ENCODE measurements at regions not wholly inside any gene's neighbourhood (a gene's known extent, or its start where the extent isn't known, plus 50 kb on each side); places are given as distances from the start of the nearest gene placed in this dataset.

- H3K4me3 ChIP-seq, result no peak overlapping the region
- no peak overlapping the region for H3K27ac ChIP-seq
- intact Hi-C loops (cut with DNase I; ENCODE audit: low total_unique reads), result no loop called here
- TF ChIP-seq EP300 (IDR thresholded peaks at IDR 0.05), result no peak
- no peak for TF ChIP-seq POLR2A (IDR thresholded peaks at IDR 0.05)
- TF ChIP-seq POLR2AphosphoS5 (IDR thresholded peaks at IDR 0.05), result no peak
- no peak for TF ChIP-seq CTCF (IDR thresholded peaks at IDR 0.05)
- WGBS, 5 donors, result 81 to 93% (median 83%) methylated on average over 2 of the region's 2 CpGs
- H3K9me3 ChIP-seq, result peaks cover 0 to 5% (median under 1%) of the 10 kb centered on the region in 4 donors
- peaks cover 0 to 10% (median 0%) of the 10 kb centered on the region in 3 donors for H3K27me3 ChIP-seq
- no peaks in the 10 kb centered on the region for H3K36me3 ChIP-seq
- H3K4me1 ChIP-seq, result peaks cover 0 to 6% (median 0%) of the 10 kb centered on the region in 4 donors
- no peak for DNase-seq
Measured at GRCh38 chr9:113754739-113755138, 121.4 kb upstream of the ZNF618 start.

- Histone ChIP-seq H3K9me3 (peaks cover 0 to 12% (median 4%) of the 10 kb centered on the region in 4 donors), H3K4me3 (no peak overlapping the region), H3K4me1 (peaks cover 0 to 6% (median 0%) of the 10 kb centered on the region in 4 donors), H3K27ac (no peak overlapping the region), H3K27me3 (peaks cover 0 to 10% (median 0%) of the 10 kb centered on the region in 3 donors), H3K36me3 (no peaks in the 10 kb centered on the region)
- no peak for DNase-seq
- TF ChIP-seq EP300 (IDR thresholded peaks at IDR 0.05) (no peak), POLR2A (IDR thresholded peaks at IDR 0.05) (no peak), CTCF (IDR thresholded peaks at IDR 0.05) (no peak), POLR2AphosphoS5 (IDR thresholded peaks at IDR 0.05) (no peak)
- 24 to 49% (median 38%) methylated on average over 4 of the region's 4 CpGs for WGBS, 5 donors
- intact Hi-C loops (cut with DNase I; ENCODE audit: low total_unique reads), result no loop called here
Measured at GRCh38 chr9:113755433-113755832, 120.7 kb upstream of the ZNF618 start.

GRCh38 chr9:113756476-113757192 lies 119.5 kb upstream of the ZNF618 start:
- Histone ChIP-seq H3K4me3 (no peak overlapping the region), H3K27me3 (peaks cover 0 to 10% (median 0%) of the 10 kb centered on the region in 3 donors), H3K4me1 (peaks cover 0 to 6% (median 0%) of the 10 kb centered on the region in 4 donors), H3K36me3 (no peaks in the 10 kb centered on the region), H3K9me3 (peaks cover 0 to 12% (median 6%) of the 10 kb centered on the region in 4 donors), H3K27ac (no peak overlapping the region)
- intact Hi-C loops (cut with DNase I; ENCODE audit: low total_unique reads), result no loop called here
- WGBS, 5 donors, result 95 to 98% (median 96%) methylated on average over 3 of the region's 3 CpGs
- TF ChIP-seq POLR2AphosphoS5 (IDR thresholded peaks at IDR 0.05) (no peak), POLR2A (IDR thresholded peaks at IDR 0.05) (no peak), EP300 (IDR thresholded peaks at IDR 0.05) (no peak), CTCF (IDR thresholded peaks at IDR 0.05) (no peak)
- DNase-seq, result peak in 1 of 2 donors; percentile 28

GRCh38 chr9:113763429-113763828 lies 112.7 kb upstream of the ZNF618 start:
- H3K27ac ChIP-seq, result no peak overlapping the region
- intact Hi-C loops (cut with DNase I; ENCODE audit: low total_unique reads), result no loop called here
- no peaks in the 10 kb centered on the region for H3K27me3 ChIP-seq
- H3K4me3 ChIP-seq, result no peak overlapping the region
- no peaks in the 10 kb centered on the region for H3K36me3 ChIP-seq
- TF ChIP-seq CTCF (IDR thresholded peaks at IDR 0.05) (no peak), POLR2A (IDR thresholded peaks at IDR 0.05) (no peak), POLR2AphosphoS5 (IDR thresholded peaks at IDR 0.05) (no peak), EP300 (IDR thresholded peaks at IDR 0.05) (no peak)
- DNase-seq, result no peak
- H3K4me1 ChIP-seq, result no peaks in the 10 kb centered on the region
- peaks cover 0 to 12% (median 6%) of the 10 kb centered on the region in 4 donors for H3K9me3 ChIP-seq
